IPS DF 6.9 (cell line): ENCODE measurements at regions not wholly inside any gene's neighbourhood (a gene's known extent, or its start where the extent isn't known, plus 50 kb on each side); places are given as distances from the start of the nearest gene placed in this dataset.
"Not testable (repeated sequence)": the region's sequence is repeated elsewhere in the genome, so short reads cannot be mapped to it uniquely, and the experiment has no call there.

Source experiments
- DNase-seq: peaks from one replicate; pipeline ENCODE4 v3.0.0-alpha.2; 2013; ENCODE audit warnings: low read depth, low spot score
- H3K27ac ChIP-seq: one replicate; pipeline ENCODE4 v1.5.1; 2013; ENCODE audit warnings: low read length, control low read depth
- H3K27me3 ChIP-seq: 2 replicates; pipeline ENCODE4 v1.6.1; 2013; ENCODE audit warnings: mild to moderate bottlenecking, low read length; ENCODE audit not compliant: control insufficient read depth, insufficient read depth
- H3K36me3 ChIP-seq: 2 replicates; pipeline ENCODE4 v1.6.1; 2013; ENCODE audit warnings: low read length; ENCODE audit not compliant: control insufficient read depth, insufficient read depth
- H3K4me1 ChIP-seq: 2 replicates; pipeline ENCODE4 v1.6.1; 2013; ENCODE audit warnings: low read length; ENCODE audit not compliant: control insufficient read depth, insufficient read depth
- H3K4me3 ChIP-seq: 2 replicates; pipeline ENCODE4 v1.5.1; 2013; ENCODE audit warnings: mild to moderate bottlenecking, low read length
- H3K9me3 ChIP-seq: 2 replicates; pipeline ENCODE4 v1.6.1; 2013; ENCODE audit warnings: low read length, inconsistent platforms; ENCODE audit not compliant: control insufficient read depth, insufficient read depth
- WGBS: extraction: QIAGEN DNeasy Blood & Tissue Kit; methylation state at CpG from one replicate; pipeline ENCODE4 v1.1.7; 2013; ENCODE audit warnings: mixed read lengths, missing lambda C conversion rate; ENCODE audit not compliant: insufficient read length, insufficient coverage; 5-methylcytosine and 5-hydroxymethylcytosine counted together

DNA sequence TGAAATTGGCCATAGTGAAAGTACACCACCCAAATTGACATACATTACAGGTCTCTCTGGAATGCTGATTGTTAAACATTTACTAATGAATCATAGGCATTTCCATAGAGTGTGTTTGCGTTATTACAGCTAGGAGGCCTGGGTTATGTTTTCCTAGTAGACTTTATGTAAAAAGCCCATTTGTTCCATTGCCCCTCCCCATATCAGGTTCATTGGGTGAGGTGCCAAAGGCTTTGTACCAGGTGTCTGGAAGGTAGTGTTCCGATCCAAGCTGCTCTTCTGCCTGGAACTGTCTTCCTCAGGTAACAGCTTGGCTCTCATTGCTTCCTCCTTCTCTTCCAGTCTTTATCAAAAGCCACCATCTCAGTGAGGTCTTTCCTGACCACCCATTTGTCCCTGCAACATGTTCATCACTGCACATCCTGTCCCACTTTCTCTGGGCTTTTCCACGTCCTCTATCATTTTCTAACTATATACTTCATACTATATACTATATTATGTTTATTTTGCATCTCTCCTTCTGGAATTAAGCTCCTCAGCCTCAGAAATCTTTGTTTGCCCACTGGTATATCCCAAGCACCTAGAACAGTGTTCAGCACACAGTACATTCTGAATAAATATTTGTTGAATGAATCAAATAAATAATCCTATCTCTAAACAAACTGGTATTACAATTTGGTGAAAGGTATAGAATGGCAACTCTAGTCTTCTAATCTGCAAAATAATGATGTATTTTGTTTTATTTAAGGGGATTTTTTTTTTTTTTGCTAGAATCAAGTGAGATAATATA lies 252.3 kb downstream of the KTN1 start:
- no peaks in the 10 kb centered on the region for H3K36me3 ChIP-seq

DNA sequence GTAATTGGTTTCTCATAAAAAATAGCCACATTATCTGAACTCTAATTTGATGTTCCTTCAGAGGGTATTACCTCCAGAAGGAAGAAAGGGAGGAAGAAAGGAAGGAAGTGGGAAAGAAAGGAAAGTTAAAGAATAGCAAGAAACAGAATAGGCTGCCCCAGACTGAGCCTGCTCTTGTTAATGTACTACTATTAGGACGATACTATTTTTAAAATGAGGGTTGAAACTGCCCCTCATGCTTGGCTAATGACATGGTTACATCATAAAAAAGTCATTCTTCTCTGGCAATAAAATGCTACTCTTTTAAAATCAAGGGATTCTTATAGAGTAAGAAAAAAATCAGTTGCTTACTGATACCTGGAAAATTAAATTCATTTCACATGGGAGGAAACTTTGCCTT lies 253.0 kb downstream of the KTN1 start:
- no peaks in the 10 kb centered on the region for H3K9me3 ChIP-seq
- DNase-seq, result no peak
- H3K4me3 ChIP-seq, result no peak overlapping the region
- no peaks in the 10 kb centered on the region for H3K4me1 ChIP-seq
- no peaks in the 10 kb centered on the region for H3K36me3 ChIP-seq
- WGBS, result no CpG with 5 or more reads among the region's 1 CpG
- H3K27me3 ChIP-seq, result no peaks in the 10 kb centered on the region
- H3K27ac ChIP-seq, result no peak overlapping the region

More for the DNA sequence above, 252.3 kb downstream of the KTN1 start:
- H3K4me1 ChIP-seq, result no peaks in the 10 kb centered on the region
- H3K27me3 ChIP-seq, result no peaks in the 10 kb centered on the region
- 100% methylated on average over 1 of the region's 3 CpGs for WGBS
- no peak for DNase-seq
- H3K9me3 ChIP-seq, result no peaks in the 10 kb centered on the region
- H3K27ac ChIP-seq, result no peak overlapping the region
- H3K4me3 ChIP-seq, result no peak overlapping the region

DNA sequence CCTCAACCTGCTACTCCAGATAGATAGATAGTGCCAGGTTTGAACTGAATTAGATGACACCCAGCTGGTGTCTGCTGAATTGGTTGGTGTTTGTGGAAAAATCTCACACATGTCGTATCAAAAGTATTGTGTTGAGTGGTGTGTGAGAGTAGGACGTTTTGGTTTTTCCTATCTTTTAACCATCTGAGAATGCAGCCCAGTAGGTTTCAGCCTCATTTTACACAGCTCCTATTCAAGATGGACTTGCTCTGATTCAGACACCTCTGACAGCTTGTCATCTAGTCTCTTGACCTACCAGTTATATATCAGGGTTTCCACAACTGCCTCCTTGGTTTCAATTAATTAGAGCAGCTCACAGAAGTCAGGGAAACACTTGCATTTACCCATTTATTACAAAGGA lies 254.4 kb downstream of the KTN1 start:
- Histone ChIP-seq H3K36me3 (no peaks in the 10 kb centered on the region), H3K9me3 (no peaks in the 10 kb centered on the region), H3K4me3 (no peak overlapping the region), H3K27ac (no peak overlapping the region), H3K4me1 (no peaks in the 10 kb centered on the region), H3K27me3 (no peaks in the 10 kb centered on the region)
- no peak for DNase-seq
- WGBS, result no CpG with 5 or more reads among the region's 2 CpGs

DNA sequence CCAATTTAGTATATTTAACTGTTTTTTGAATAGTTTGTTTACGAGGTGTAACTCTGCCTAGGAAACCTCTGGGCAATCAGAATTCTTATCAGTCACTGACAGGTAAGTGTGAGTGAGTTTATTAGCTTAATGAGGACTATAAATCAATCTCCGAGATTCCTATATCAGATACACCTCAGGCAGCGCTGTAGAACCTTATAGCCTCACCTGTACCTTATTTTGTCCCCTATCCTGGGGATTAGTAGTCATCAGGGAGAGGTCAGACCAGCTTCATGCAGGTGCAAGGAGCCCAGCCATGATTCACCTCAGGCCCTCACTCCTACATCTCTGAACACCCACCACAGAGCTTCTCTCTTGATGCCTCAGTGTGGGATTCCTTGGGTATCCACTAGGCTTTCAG lies 256.0 kb downstream of the KTN1 start:
- DNase-seq, result no peak
- WGBS, result no CpG with 5 or more reads among the region's 3 CpGs
- Histone ChIP-seq H3K36me3 (no peaks in the 10 kb centered on the region), H3K27me3 (no peaks in the 10 kb centered on the region), H3K4me3 (no peak overlapping the region), H3K9me3 (no peaks in the 10 kb centered on the region), H3K4me1 (no peaks in the 10 kb centered on the region), H3K27ac (no peak overlapping the region)

DNA sequence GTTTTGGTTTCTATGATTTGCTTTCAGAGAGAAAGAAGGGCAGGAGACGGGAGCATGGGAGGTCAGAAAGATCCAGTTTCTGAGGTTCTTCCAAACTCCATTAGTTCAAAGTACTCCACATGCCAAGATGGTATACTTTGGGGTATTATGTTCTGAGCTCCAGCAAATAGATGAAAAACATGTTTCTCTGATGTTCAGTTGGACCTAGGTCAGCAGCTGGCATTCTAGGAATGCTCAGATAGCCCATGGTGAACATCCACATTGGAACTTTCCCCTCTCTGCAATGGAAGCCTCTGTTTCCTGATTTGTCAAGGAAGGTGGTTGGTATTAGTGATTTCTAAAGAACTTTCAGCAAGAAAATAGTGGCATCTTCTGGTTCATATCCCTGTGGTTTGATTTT lies 257.5 kb downstream of the KTN1 start:
- Histone ChIP-seq H3K9me3 (no peaks in the 10 kb centered on the region), H3K36me3 (no peaks in the 10 kb centered on the region), H3K4me1 (no peaks in the 10 kb centered on the region), H3K27me3 (no peaks in the 10 kb centered on the region), H3K27ac (no peak overlapping the region), H3K4me3 (no peak overlapping the region)
- DNase-seq, result no peak
- WGBS, result no CpG with 5 or more reads among the region's 1 CpG

DNA sequence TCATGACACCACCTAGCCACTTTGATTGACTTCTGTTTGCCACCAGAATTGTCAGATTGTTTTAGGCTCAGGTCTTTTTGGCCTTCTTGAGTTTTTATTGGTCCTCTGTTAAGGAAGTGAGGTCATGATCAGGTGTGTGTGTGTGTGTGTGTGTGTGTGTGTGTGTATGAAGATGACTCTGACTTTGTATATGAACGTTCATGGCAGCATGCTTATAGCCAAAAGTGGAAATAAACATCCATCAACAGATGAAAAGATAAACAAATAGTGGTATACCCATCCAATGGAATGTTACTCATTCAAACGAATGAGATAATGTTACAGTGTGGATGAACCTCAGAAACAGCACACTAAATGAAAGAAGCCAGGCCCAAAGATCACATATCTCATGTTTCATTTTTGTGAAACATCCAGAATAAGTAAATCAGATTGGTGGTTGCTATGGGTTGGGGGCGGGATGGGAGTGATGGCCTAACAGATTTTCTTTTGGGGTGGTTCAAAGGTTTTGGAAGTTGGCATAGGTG lies 258.6 kb downstream of the KTN1 start:
- Histone ChIP-seq H3K27ac (no peak overlapping the region), H3K4me3 (no peak overlapping the region), H3K27me3 (no peaks in the 10 kb centered on the region), H3K9me3 (no peaks in the 10 kb centered on the region), H3K4me1 (no peaks in the 10 kb centered on the region), H3K36me3 (no peaks in the 10 kb centered on the region)
- no peak for DNase-seq
- WGBS, result no CpG with 5 or more reads among the region's 3 CpGs

DNA sequence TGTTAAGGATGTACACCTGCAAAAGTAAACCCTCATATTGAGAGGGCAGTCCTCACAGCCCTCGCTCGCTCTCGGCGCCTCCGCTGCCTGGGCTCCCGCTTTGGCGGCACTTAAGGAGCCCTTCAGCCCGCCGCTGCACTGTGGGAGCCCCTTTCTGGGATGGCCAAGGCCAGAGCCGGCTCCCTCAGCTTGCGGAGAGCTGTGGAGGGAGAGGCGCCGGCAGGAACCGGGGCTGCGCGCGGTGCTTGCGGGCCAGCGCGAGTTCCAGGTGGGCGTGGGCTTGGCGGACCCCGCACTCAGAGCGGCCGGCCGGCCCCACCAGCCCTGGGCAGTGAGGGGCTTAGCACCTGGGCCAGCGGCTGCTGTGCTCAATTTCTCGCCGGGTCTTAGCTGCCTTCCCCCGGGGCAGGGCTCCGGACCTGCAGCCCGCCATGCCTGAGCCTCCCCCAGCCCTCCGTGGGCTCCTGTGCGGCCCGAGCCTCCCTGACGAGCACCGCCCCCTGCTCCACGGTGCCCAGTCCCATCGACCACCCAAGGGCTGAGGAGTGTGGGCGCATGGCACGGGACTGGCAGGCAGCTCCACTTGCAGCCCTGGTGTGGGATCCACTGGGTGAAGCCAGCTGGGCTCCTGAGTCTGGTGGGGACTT lies 259.4 kb downstream of the KTN1 start:
- no CpG with 5 or more reads among the region's 41 CpGs for WGBS
- H3K27ac ChIP-seq, result not testable (repeated sequence)

DNA sequence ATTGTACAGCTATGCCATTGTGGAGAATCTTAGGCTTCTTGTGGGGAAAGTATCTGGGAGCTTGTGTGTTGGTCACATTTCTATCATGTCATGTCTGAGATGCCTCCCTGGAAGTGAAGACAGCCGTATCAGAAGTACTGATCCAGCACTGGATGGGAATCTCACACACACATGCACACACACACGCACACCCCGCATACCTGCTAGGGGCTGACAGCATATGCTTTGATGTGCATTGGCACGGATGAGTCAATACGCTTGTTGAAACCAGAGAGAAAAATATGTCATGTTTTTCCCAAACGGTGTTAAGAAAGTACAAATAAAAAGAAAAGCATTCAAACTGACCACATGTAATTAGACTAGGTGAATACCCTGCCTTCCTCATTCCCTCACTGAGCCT lies 260.8 kb downstream of the KTN1 start:
- no peak overlapping the region for H3K4me3 ChIP-seq
- no CpG with 5 or more reads among the region's 6 CpGs for WGBS
- no peaks in the 10 kb centered on the region for H3K27me3 ChIP-seq
- H3K9me3 ChIP-seq, result no peaks in the 10 kb centered on the region
- H3K27ac ChIP-seq, result no peak overlapping the region
- H3K4me1 ChIP-seq, result no peaks in the 10 kb centered on the region
- no peaks in the 10 kb centered on the region for H3K36me3 ChIP-seq
- no peak for DNase-seq

More for the DNA sequence above, 259.4 kb downstream of the KTN1 start:
- not testable (repeated sequence) for H3K36me3 ChIP-seq, H3K9me3 ChIP-seq, H3K4me3 ChIP-seq, DNase-seq, H3K4me1 ChIP-seq, H3K27me3 ChIP-seq

DNA sequence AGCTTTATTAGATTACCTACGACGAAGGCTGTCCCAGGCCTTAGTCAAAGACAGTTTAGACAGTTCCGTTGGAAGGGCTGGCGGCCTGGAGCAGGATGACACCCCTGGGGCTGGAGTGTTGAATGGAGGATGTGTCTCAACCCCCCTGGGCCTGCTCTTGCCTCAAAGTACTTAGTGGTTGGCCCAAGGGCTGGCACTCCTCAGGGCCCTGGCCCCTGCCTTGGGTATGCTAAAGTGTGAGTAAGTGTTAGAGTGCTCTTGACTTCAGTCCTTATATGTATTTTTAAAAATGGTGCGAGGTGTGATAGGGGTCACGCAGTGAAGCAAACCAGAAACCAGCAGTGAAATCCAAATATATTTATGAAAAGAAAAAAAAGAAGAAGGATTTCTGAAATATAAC lies 261.6 kb downstream of the KTN1 start:
- WGBS, result no CpG with 5 or more reads among the region's 6 CpGs
- DNase-seq, result no peak
- Histone ChIP-seq H3K27ac (no peak overlapping the region), H3K27me3 (no peaks in the 10 kb centered on the region), H3K4me1 (no peaks in the 10 kb centered on the region), H3K9me3 (no peaks in the 10 kb centered on the region), H3K36me3 (no peaks in the 10 kb centered on the region), H3K4me3 (no peak overlapping the region)

DNA sequence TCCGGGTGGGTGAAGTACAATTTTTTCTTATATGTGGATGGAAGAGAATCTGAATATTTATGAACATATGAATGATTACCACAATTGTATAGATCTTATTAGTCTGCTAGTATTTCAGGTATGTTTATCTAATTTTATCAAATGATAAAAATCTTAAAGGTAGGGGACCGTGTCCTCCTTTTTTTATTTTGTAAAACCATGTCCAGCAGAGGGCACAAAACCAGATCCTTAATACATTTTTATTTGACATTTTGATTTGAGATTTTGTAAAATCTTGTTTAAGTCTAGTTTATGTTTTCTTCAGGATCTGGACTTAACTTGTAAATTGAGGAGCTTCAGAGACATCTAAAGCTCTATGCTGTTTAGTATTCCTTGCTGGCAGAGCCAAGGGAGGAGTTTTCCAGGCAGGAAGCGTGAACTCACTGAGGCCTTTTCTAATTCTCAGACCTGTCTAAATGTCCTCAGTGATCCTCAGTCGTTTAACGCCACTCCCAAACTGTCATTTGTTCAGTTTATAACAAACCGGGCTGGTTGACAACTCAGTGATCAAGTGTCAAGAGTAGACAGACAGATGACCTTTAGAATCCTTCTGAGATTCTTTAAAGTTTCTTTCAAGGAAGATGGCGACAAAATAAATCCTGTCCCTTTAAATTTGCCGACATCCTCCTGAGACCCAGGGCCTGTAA lies 263.9 kb downstream of the KTN1 start:
- H3K9me3 ChIP-seq, result no peaks in the 10 kb centered on the region
- H3K4me3 ChIP-seq, result no peak overlapping the region
- no peaks in the 10 kb centered on the region for H3K4me1 ChIP-seq
- no CpG with 5 or more reads among the region's 8 CpGs for WGBS
- H3K36me3 ChIP-seq, result no peaks in the 10 kb centered on the region
- no peaks in the 10 kb centered on the region for H3K27me3 ChIP-seq
- no peak for DNase-seq
- H3K27ac ChIP-seq, result no peak overlapping the region
